ENCODE measurements at regions not wholly inside any gene's neighbourhood (a gene's known extent, or its start where the extent isn't known, plus 50 kb on each side); places are given as distances from the start of the nearest gene placed in this dataset.
"Not testable (repeated sequence)": the region's sequence is repeated elsewhere in the genome, so short reads cannot be mapped to it uniquely, and the experiment has no call there.

DNA sequence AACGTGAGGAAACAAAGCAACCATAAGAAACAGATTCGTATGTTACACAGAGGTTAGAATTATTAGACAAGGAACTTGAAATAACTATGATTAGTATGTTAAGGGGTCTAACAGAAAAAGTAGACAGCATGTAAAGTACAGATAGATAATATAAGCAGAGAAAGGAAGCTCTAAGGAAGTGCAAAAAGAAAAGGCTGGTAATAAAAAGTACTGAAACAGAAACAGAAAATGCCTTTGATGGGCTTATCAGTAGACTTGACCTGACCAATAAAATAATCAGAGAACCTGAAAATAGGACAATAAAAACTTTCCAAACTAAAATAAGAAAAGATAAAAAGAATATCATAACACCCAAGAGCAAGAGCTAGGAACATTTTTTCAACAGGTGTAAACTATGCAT, 225.8 kb downstream of the RND3 start:
- DNase-seq: no peak

DNA sequence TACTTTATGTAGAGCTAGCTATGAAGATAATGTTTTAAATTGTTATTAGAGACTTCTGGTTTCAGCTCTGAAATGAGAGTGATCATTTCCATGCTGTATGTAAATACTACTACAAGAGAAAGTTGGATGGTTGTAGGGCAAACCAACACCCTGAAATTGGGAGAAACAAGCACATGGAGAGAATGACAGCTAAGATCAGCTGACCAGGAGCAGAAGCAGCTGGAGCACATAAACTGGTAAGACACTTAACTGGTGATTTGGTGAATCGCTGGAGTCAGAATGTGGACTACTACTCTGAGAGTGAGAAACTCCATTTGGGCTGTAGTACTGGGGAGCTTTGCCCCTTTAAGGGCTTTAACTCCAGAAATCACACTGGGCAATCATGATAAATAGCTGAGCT, 226.8 kb downstream of the RND3 start:
- no peak for DNase-seq

DNA sequence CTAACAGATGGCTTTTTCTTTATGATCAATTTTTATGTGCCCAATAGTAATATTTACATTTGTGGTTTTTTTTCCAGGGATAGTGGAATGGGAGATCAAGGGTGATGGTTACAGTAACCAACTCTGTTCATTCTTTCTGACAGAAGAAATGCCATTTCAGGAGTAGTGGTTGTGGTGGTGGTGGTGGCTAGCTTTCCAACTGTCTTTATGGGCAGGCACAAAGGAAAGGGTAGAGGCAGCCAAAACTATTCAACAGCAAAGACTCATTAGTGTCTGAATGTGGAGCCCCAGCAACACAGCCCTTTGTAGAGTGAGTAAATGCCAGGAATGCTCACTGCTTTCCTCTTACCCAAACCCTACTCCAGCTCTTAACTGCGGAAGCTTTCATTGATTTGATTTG, 227.7 kb downstream of the RND3 start:
- DNase-seq: no peak

DNA sequence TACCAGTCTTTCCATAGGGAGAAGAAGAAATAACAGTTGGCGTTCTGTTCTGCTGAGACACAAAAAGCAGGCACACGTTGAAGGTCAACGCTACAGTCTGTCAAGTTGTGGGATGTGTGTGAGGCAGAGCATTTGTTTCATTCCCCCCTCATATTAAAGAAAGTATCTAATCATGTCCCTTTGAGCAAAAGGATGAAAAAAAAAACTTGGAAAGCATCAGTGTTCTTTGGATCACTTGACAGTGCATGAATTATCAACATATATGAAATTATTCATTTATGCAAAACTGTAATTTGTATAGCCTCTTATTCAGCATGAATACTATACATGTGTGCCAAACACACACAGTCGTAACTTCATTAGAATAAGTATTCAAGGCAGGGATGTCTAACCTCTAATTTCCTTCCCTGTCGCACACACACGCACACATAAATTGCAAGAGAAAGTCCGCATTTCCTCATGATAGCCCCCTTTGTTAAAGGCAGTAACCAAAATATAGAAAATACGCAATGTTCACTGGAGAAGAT, 228.6 kb downstream of the RND3 start:
- DNase-seq: no peak

DNA sequence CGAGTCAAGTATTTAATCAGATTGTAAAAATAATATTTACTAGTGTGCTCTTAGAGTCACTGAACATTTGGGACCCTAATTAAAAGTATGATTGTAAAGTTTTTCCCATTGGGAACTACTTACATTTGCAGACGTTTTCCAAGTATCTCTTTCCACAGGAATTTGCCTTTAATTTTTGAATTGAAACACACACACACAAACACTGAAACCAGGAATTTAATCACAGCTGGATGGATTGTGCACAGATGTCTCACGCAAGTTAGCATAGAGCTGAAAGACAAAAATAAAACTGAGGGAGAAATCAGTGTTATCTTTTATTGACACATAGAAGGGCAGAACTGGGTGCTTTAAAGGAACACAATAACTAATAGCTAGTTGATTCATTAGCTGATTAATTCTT, 230.7 kb downstream of the RND3 start:
- no peak for DNase-seq

DNA sequence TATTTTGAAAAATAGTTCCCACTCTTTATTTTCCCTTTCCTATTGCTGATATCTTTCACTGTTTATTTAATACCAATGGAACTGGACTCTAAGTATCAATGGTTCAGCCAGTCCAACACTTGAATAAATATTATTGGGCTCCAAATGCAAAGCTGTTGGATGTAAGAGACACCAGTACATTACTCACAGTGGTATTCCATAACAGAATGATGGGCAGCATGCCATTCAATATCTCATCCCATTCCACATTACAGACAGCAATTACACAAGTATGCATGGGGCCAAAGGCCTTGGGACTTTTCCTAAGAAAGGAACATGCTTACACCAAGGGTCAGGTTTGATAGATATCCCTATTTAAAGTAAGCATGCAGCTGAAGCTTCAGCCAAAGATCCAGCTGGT, 231.9 kb downstream of the RND3 start:
- peak in 1 of 2 experiments; percentile 7 for DNase-seq

DNA sequence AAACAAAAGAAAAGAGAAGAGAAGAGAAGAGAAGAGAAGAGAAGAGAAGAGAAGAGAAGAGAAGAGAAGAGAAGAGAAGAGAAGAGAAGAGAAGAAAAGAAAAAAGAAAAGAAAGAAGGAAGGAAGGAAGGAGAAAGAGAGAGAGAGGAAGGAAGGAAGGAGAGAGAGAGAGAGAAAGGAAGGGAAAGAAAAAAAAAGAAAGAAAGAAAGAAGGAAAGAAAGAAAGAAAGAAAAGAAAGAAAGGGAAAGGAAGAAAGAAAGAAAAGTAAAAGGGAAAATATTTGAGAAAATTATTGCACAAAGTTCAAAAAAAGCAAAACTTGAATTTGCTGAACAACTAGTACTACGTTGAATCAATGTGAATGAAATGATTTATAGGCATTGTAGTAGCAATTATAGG, 237.7 kb downstream of the RND3 start:
- not testable (repeated sequence) for DNase-seq

DNA sequence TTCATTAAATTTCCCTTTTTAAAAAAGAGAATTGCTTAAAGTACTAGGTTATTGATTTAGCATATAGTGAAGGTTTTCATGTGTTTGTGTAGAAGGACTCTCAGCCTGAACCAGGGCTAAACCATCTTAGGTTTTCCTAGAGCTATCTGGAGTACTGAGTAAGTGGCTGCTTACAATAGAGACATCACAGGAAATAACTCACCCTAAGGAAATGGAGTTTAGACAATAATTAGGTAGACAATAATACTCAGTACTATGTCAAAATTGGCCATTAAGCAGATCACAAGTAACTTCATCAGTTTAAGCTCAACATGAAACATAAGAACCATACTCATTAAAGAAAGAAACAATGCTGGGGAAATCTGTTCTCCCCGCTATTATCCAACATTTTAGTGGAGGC, 240.0 kb downstream of the RND3 start:
- DNase-seq: no peak

DNA sequence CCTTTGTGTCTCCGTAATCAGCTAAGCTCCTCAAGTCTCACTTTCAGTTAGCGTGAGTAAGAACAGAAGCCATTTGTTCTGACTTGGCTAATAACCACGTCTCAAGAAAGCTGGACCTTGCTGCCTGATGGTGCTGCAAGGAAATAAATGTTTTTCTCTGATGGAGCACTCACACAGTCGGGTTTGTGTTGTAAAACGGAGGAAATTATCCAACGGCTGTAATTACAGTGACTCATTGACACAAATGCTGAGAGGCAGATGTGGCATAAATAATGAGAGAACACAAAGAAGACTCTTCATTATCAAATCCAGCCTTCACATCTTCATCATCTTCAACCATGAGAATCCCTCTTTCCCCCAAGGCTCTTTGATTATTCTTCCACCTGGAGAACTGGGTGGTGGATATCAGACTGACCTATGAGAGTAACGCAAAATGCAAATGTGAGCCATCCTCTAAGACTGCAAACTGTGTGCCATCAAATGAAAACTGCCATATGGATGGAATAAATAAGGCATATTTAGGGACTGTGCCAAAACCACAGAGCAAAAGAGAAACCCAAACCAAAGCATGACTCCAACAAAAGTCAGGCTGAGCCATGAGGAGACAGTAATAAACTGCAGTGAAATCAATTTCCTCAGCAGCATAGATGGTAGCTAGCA, 252.6 kb downstream of the RND3 start:
- DNase-seq: peak; percentile 59 to 75

DNA sequence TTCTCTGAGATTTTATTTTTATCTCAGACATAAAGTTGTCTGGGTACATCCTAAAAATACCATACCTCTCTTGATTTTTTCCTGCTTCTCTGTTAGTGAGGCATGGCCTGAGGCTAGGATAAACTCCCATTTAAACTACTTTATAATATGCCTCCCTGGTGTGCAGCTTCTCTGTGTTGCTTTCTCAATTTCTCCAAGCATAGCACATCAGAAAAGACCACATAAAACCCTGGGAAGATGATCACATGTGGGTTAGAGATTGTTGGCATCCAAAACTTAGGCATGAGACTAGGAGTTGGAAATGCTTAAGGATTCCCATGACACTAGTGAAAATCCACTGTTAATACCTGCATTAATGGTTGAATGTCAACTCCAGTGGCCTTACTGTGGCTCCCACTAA, 254.6 kb downstream of the RND3 start:
- no peak for DNase-seq

DNA sequence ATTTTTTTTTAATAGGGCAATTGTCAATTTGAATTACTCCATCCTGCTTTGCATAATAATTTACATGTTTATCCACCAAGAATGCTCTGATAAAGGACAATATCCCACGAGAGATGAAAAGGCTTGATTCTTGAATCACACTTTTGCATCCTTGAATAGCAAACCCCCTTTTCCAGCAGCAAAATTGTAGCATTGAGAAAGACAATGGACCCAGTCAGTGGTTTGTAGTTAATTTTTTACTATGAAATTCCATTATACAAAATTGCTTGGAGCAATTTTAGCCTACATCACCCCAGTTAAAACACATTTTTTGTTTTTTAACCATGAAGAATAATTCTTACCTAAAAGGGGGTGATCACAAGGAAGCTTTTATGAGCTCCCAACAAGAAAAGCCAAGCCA, 255.1 kb downstream of the RND3 start:
- no peak for DNase-seq

DNA sequence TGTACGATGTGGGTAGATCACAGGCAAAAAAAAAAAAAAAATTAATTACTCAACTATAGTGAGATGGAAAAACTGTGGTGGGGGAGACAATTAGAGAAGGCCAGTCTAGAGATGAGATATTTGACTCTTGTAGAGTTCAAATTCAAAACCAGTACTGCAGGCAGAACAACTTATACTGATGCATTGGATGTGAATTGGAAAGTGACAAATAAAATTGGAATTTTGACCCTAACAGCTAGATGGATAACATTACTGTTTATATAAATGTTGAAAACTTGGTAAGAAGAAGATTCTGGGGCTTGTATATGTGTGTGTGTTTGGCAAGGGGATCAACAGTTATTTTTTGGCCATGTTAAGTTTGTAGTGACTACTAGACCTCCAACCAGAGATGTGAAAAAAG, 256.9 kb downstream of the RND3 start:
- no peak for DNase-seq

DNA sequence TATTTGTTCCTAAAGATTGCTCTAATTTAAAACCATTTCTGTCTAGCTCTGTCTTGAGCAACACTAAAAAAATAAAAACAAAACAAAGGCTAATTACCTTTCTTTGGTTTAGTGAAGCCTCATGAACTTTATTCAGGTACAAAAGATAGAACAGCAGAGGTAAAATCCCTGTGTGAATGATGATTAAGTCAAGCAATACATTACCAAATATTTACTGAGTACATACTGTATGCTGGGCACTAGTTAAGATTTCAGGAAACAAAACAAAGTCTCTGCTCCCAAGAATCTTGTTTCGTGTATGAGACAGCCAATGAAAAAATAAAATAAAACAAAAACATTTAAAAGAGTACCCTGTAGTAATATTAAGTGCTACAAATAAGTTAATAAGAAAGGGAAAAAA, 257.5 kb downstream of the RND3 start:
- no peak for DNase-seq

DNA sequence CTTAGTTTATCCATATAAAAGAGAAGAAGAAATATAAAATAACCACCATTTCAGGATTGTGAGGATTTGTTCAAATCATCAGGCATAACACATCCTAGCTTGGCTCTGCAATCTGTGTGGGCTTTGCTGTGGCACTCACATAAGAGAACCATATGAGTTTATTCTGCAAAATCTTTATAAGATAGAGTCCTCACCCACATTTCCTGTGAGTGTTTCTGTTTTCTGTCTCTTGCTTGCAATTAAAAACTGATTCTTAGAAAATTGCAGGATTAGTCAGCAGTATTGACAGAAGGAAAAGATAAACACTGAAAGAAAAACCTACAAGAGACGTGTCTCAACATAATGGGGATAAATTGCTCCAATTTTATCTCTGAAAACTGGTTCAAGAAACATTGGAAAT, 258.5 kb downstream of the RND3 start:
- no peak for DNase-seq

DNA sequence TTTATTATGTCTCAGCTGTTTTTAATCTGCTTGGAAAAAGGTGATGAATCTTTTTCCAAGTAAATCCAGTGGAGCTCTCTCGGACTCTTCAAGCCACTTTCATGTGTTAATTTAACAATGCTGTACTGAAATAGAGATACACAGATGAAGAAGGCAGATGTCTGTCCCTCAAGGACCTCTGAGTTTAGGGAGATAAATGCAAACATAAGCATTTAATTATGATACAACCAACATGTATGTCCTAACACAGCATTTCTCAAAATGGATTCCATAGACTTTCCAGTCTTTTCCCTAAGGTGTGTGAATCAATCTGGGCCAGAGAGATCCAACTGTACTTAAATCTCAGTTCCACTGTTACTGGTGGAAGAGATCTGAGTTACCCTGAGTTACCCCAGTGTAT, 262.4 kb downstream of the RND3 start:
- no peak for DNase-seq

DNA sequence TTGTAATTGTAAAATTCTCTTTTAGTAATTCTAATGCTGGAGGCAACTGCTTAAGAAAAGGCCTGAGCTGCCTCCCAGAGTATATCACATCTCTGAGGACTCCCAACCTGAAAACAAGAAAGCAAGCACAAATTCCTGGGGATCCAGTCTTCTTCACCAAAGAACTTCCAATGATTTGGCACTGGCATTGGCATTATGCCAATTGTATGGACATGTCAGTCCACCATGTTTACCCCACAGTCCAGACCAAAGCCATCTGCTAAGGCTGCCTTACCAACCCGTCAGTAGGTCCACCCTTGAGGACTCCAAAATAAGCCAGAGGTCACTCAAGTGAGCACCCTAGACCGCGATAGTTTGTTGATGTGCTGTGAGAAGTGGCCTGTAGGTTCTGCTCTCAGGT, 263.1 kb downstream of the RND3 start:
- no peak for DNase-seq

DNA sequence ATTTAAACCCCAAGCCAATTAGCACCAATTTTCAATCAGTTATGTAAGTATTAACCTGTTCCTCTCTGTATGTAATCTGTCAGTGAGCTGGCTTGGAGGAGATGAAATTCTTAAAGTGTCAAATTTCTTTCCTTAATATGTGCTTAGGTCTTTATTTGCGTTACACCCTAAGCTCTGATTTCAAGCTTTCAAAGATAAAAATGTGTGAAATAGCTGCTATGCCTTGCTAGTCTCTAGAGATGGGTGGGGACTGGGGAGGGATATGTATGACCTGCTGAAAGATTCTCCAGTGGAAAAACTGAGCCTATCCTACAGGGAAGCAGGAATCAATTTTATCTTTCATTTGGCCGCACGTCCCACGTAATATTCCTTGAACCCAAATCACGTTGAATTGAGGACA, 264.5 kb downstream of the RND3 start:
- no peak for DNase-seq

DNA sequence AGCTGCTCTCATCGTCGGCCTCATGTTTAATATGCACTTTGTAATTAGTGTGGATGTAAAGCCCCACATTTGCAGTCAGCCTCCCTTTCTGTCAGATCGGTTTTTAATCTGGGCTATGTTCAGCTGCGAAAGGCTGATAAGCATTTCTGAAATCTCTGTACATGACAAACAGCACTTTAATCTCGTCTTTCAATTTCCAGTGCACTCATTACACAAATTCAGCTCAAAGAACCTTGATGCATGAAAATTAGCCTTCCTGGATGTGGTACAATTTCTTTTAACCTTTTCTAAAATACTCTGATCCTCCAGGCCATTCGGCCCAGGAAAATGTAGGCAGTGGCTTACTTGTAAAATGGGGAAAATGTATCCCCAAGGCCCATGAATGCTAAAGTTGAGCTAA, 265.1 kb downstream of the RND3 start:
- no peak for DNase-seq

DNA sequence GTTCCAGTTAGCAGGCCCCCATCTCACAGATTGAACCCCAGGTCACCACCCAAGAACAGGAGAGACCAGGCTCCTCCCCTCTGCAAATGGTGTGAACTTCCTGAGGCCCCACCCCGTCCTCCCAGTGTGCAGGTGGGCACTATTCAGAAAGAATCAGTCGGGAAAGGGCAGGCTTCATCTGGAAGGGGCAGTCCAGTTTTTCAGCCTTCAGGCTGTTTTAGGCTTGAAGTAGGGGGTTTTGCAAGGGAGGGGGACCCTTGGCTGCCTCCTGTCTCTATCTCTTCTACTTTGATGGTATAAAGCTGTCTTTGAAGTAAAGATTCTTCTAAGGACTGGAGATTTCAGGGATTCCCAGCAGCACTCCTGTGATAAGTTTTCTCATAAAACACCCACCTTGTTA, 267.6 kb downstream of the RND3 start:
- DNase-seq: no peak

DNA sequence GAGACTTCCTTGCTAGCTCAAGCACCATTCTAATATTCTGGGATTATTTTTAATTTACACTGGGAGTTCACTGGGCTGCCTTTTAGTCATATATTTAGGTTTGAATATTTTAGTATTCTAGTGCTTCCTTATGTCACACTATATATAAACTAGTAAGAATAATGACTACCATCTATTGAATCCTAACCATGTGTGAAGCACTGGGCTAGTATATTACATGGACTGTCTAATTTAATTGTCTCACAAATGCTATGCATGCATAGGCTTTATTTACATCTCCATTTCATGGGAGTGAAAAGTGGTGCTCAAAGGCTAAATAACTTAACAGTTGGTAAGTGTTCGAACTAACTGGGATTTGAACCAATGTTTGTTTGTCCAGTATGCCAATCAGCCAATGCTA, 272.4 kb downstream of the RND3 start:
- no peak for DNase-seq

DNA sequence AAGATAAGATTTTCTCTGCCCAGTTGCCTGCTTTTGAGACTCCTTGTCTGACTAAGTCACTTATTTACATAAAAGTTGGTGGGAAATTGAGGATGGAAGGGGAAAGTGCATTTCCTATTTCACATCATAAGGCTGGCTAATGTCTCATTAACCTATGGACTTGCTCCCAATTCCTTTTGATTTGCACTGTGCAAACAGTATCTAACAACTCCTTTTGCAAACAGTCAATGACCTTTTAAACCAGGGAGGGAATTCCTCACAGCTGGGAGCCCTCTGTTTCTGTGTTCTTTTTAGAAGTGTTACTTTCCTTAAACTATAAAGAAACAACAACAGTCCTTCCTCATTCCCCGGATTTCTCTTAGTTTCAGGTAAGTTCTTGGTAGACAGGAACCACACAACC, 272.8 kb downstream of the RND3 start:
- no peak for DNase-seq

DNA sequence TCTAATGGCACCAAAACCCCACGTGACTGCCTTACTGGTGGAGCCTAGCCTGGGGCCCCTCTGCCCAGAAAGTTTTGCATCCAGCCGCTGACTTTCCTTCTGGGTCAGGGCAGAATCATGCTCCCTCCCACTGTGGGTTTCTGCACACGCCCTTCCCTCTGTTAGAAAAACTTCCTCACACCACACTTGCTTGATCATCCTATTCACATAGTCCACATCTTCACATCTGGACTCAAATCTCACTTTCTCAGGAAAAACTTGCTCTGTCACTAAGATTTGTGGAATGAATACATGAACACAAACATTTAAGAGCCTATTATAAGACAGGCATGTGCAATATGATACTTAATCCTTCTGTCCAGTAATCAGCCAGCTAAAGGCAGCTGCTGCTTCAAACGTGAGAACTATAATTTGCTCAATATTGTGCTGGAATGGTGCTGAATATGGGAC, 274.7 kb downstream of the RND3 start:
- no peak for DNase-seq

DNA sequence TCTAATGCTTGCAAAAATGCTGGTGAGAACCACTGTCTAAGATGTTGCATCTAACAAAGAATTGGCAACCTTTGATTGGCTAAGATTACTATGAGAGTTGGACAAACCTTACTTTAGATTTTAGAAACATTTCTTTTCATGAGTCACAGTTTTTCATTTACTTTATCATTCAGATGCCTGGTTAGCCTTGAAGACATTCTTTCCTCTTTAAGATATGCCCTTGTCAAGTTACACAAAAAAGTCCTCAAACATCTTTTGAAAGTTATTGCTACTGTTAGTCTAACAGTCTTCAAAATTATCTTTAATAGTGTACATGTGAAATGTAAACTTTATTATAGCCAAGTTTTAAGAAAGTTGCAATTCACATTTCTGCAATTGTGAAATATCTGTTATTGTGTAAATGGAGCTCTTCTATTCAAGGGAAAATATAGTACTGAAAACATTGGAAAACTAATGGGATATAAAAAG, 276.3 kb downstream of the RND3 start:
- no peak for DNase-seq

DNA sequence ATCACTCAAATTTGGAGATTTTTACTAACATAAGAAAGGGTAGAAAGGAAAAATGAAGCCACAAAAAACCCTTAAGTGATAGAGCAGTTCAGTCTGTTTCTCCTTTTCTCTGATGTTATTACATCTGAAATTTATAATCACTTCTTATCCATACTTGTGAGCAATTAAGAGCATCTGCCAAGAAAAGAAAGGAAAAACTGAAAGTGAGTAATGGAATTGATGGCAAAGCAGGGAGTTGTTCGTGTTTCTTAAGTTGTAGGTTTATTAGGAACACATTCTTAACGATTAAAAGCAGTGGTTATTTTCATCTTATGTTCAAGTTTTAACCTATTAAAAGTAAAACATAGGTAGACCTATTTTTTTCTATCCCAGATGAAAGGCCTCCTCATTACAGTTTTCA, 277.7 kb downstream of the RND3 start:
- DNase-seq: no peak

DNA sequence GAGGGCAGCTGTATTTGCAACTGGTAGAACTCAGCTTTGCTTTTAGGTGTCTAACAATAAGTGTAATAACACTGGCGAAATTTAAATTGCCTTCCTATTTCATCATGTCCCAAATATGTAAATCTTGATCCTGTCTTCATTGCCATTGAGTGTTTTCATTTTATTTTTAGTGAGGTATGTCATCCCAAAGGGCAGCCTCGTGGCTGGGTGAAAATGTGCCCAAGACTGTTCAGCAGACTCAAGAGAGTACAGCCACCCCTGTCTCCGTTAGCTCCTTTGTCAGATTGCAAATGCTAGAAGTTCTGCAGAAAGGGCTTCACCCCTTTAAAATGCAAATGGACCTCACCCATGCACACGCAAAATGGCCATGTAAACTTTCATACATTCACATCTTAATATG, 278.8 kb downstream of the RND3 start:
- DNase-seq: no peak
